ENCODE measurements at regions not wholly inside any gene's neighbourhood (a gene's known extent, or its start where the extent isn't known, plus 50 kb on each side); places are given as distances from the start of the nearest gene placed in this dataset.

DNA sequence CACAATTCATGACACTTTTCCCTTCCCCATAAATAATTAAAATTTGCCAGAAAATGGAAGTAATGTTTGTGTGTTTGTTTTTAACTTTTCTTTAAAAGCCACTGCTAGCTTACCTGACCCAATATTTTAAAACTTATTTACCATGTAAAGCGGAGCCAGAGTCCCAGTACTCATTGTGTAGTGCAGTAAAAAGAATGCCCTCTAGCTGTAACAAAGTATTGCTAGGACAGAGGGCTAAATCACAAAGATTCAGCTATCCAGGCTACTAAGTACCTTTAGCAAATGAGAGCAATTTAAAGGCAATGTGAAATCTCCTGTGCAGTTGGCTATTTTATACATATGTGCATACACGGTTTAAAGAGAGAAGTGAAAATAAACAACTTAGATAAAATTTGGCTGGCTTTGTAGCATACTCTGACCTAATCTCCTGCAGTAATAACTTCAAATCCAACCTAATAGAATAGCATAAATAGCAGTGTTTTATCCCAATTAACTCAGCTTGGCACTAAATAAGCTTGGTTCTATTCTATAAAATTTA lies 997.4 kb upstream of the PIK3C3 start:
- no peak for TF ChIP-seq MYC (IDR thresholded peaks at IDR 0.05; ENCODE audit: low read depth, low read length)
- TF ChIP-seq MAX (IDR thresholded peaks at IDR 0.05; ENCODE audit: low read depth, low read length): no peak
- no peak for TF ChIP-seq POLR2A (IDR thresholded peaks at IDR 0.05; ENCODE audit: extremely low read depth, insufficient read length)
- TF ChIP-seq CTCF (IDR thresholded peaks at IDR 0.05; ENCODE audit: low read depth, low read length): no peak
- no peak for DNase-seq (ENCODE audit: low read depth)
- H3K4me3 ChIP-seq (ENCODE audit: low read depth, low read length): no peak overlapping the region

DNA sequence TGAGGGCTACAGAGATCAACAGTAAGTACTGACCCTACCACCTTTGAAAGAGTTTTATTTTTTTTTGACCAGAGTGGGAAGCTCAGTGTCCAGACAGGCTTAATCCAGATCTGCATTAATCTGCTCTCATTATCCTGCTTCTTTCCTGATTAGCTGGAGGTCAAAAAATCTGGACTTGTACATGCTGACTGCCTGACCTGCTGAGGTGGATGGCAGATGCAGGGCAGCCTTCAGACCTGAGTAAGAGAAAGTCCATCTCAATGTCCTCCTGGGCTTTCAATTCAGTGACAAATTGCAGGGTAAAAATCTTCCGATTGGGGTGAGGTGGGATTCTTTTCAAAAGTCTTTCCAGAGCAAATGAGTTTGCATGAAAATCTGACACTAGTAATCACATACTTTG lies 998.8 kb upstream of the PIK3C3 start:
- no peak for TF ChIP-seq MAX (IDR thresholded peaks at IDR 0.05; ENCODE audit: low read depth, low read length)
- no peak for DNase-seq (ENCODE audit: low read depth)
- H3K4me3 ChIP-seq (ENCODE audit: low read depth, low read length): no peak overlapping the region

DNA sequence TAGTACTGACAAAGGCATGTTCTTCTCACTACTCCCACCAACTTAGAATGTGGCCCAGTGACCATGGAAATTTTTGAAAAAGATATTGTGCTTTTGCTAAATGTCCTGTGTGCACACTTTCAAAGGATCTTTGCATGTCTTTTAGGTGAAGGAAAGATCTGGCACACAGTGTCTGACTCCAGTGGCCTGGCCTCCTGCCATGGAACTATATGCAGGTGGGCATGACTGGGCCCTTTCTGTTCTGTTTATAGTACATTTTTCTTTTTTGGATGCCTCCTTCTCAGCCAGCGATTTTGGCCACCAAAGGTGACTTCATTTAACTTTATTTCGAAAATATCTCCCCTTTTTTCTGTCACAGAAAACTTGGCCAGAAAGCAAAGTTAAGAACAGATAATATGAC lies 999.7 kb upstream of the PIK3C3 start:
- no peak for DNase-seq (ENCODE audit: low read depth)
- no peak for TF ChIP-seq MAX (IDR thresholded peaks at IDR 0.05; ENCODE audit: low read depth, low read length)
- no peak for TF ChIP-seq CTCF (IDR thresholded peaks at IDR 0.05; ENCODE audit: low read depth, low read length)
- TF ChIP-seq POLR2A (IDR thresholded peaks at IDR 0.05; ENCODE audit: extremely low read depth, insufficient read length): no peak
- H3K4me3 ChIP-seq (ENCODE audit: low read depth, low read length): no peak overlapping the region

- TF ChIP-seq MYC (IDR thresholded peaks at IDR 0.05; ENCODE audit: low read depth, low read length) (no peak), MAX (IDR thresholded peaks at IDR 0.05; ENCODE audit: low read depth, low read length) (no peak), CTCF (IDR thresholded peaks at IDR 0.05; ENCODE audit: low read depth, low read length) (no peak), POLR2A (IDR thresholded peaks at IDR 0.05; ENCODE audit: extremely low read depth, insufficient read length) (no peak)
- no peak for DNase-seq (ENCODE audit: low read depth)
- no peak overlapping the region for H3K4me3 ChIP-seq (ENCODE audit: low read depth, low read length)
Measured at GRCh38 chr18:40949114-40949950, 1005.7 kb upstream of the PIK3C3 start.

- DNase-seq (ENCODE audit: low read depth): no peak
- TF ChIP-seq MYC (IDR thresholded peaks at IDR 0.05; ENCODE audit: low read depth, low read length): no peak
- TF ChIP-seq CTCF (IDR thresholded peaks at IDR 0.05; ENCODE audit: low read depth, low read length): no peak
- no peak for TF ChIP-seq MAX (IDR thresholded peaks at IDR 0.05; ENCODE audit: low read depth, low read length)
- TF ChIP-seq POLR2A (IDR thresholded peaks at IDR 0.05; ENCODE audit: extremely low read depth, insufficient read length): no peak
Measured at GRCh38 chr18:40944576-40944975, 1010.5 kb upstream of the PIK3C3 start.

DNA sequence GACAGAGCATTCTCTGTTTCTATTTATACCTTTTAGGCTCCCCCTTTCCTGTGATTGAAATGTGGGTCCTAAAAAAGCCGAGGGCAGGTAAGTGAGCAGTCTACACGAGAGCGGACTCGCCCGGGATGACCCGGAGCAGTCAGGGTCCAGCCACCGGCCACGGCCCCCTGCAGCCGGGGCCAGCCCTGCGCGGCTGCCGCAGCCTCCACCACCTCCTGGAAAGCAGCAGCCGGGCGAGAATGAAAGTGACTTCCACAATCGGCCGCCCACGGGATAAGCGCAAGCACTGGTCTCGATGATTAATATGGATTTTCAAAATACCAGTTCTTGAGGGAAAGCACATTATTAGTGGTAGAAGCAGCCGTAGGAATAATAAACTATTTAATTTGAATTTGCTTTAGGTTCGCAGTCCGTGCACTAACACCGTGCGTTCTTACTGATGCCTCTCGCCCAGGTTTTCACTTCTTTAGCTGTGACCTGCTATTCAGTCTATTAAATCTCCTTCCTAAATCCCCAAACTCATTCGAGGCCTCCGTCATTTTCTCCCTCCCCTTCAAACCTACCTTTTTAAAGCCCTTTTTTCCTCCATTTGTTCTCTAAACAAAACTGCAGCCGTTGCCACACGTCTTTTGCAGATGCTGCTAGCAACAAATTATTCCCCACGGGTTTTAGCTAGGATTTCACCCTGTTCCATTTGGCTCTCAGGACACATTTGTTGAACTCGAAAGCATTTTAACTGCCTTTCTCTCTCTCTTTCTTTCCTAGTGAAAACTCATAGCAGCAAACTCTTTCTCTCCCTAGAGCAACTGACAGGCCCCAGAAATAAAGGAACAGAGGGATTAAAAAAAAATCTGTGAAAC lies 1015.1 kb upstream of the PIK3C3 start:
- no peak overlapping the region for H3K4me3 ChIP-seq (ENCODE audit: low read depth, low read length)
- TF ChIP-seq CTCF (IDR thresholded peaks at IDR 0.05; ENCODE audit: low read depth, low read length) (no peak), MYC (IDR thresholded peaks at IDR 0.05; ENCODE audit: low read depth, low read length) (no peak), MAX (IDR thresholded peaks at IDR 0.05; ENCODE audit: low read depth, low read length) (no peak), POLR2A (IDR thresholded peaks at IDR 0.05; ENCODE audit: extremely low read depth, insufficient read length) (no peak)
- no peak for DNase-seq (ENCODE audit: low read depth)

More at GRCh38 chr18:40944576-40944975, 1010.5 kb upstream of the PIK3C3 start:
- no peak overlapping the region for H3K4me3 ChIP-seq (ENCODE audit: low read depth, low read length)
